ENCODE measurements at regions not wholly inside any gene's neighbourhood (a gene's known extent, or its start where the extent isn't known, plus 50 kb on each side); places are given as distances from the start of the nearest gene placed in this dataset.

DNA sequence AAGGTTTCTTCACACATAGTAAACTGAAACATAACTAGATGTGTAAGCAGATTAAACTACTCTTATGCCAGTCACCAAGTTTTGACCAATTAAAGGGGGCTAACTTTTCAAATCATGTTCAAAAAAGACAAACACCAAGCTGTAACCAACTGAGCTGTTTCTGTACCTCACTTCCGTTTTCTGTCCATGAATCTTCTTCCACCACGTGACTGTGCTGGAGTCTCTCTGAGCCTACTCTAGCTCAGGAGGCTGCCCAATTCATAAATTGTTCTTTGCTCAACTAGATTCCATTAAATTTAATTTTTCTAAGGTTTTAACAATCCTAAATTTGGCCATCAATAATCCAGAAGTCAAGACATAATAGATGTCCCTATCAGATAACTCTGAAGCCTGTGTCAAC lies 229.4 kb downstream of the FNDC1 start:
- TF ChIP-seq, protein P1, sequence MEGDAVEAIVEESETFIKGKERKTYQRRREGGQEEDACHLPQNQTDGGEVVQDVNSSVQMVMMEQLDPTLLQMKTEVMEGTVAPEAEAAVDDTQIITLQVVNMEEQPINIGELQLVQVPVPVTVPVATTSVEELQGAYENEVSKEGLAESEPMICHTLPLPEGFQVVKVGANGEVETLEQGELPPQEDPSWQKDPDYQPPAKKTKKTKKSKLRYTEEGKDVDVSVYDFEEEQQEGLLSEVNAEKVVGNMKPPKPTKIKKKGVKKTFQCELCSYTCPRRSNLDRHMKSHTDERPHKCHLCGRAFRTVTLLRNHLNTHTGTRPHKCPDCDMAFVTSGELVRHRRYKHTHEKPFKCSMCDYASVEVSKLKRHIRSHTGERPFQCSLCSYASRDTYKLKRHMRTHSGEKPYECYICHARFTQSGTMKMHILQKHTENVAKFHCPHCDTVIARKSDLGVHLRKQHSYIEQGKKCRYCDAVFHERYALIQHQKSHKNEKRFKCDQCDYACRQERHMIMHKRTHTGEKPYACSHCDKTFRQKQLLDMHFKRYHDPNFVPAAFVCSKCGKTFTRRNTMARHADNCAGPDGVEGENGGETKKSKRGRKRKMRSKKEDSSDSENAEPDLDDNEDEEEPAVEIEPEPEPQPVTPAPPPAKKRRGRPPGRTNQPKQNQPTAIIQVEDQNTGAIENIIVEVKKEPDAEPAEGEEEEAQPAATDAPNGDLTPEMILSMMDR (IDR thresholded peaks at IDR 0.05), result no peak

DNA sequence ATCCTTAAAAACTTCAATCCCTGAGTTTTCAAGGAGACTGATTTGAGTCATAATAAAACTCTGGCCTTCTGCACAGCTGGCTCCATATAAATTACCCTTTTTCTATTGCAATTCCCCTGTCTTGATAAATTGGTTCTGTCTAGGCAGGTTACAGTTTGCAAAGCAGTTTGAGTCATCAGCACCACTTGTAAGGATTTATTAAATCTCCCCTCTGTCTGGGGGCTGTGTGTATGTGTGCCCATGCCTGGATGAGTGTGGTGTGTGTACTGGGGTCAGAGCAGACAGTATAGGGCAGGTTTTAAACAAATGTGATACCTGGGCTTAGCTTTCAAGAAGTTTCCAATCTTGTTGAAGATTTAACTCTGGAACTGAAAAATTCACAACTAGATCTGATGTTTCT lies 228.6 kb downstream of the FNDC1 start:
- TF ChIP-seq, protein P1 (IDR thresholded peaks at IDR 0.05), result no peak

DNA sequence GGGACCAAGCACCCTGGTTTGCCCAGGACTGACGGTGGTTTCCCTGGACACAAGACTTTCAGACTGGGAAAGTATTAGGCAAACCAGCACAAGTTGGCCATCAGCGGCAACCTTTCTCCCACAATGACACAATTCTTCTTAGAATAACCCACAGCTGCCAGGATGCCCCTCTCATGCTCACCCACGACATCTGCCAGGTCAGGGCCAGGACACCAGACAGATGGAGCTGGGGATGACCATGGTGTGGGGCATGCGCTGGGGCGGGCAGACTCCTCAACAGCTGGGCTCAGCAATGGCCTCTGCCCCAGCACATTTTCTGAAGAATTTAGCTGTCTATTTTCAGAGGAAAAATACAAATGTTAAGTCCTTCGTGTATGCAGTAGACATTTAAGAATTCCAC lies 226.4 kb downstream of the FNDC1 start:
- TF ChIP-seq, protein P1 (IDR thresholded peaks at IDR 0.05), result no peak

DNA sequence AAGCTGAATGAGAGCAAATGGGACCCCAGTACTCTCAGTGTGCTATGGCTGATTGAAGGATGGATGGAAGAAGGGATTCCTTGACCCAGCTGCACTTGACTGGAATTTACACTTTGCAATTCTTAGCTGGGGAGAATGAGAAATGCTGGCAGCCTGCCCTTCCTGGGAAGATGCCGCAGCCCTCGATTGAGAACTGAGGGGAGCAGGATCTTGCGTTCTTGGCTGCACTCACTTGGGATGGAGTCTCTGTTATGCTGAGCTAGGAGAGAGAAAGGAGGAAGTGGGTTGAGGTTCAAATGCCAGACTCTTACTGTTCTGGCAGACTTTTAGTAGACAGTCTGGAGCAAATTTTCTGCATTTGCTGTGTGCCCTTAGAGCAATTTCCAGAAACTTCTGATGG lies 221.2 kb downstream of the FNDC1 start:
- TF ChIP-seq, protein P1 (IDR thresholded peaks at IDR 0.05), result no peak

DNA sequence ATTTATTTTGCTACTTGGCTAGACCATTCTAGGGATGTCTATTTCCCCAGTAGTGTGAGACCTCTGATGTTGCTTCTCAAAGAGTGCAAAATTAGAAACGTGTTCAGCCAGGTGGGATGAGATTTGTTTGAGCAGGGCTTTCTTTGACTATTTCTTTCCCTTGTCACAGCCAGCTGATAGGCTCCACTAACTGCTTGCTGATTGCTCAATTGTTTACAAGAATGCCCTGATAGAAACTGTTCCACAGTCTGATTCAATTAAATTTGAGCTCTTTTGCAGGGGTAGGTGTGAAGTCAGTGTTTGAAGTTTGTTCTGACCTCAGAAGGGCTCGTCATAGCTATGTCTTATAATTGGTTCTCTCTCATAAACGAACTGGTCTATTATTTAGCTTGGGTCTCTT lies 220.5 kb downstream of the FNDC1 start:
- TF ChIP-seq, protein P1 (IDR thresholded peaks at IDR 0.05), result no peak

DNA sequence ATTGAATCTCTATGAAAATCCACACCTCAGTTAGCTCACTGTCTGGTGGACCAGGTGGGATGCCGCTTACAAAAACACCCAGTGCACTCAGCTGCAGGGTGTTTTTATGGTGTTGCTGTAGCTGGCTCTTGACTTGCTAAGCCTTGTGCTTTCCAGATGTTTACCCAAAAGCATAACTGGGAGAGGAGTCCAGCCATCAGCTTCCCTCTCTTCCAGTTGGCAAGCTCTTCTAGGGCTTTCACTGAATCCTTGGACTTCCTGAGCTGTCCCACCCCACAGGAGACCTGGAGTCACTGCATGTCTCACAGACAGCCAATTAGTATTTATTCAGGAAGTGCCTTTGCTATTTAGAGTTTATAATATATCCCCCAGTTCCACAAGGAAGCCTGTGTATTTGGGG lies 210.9 kb downstream of the FNDC1 start:
- TF ChIP-seq, protein P1 (IDR thresholded peaks at IDR 0.05), result no peak

DNA sequence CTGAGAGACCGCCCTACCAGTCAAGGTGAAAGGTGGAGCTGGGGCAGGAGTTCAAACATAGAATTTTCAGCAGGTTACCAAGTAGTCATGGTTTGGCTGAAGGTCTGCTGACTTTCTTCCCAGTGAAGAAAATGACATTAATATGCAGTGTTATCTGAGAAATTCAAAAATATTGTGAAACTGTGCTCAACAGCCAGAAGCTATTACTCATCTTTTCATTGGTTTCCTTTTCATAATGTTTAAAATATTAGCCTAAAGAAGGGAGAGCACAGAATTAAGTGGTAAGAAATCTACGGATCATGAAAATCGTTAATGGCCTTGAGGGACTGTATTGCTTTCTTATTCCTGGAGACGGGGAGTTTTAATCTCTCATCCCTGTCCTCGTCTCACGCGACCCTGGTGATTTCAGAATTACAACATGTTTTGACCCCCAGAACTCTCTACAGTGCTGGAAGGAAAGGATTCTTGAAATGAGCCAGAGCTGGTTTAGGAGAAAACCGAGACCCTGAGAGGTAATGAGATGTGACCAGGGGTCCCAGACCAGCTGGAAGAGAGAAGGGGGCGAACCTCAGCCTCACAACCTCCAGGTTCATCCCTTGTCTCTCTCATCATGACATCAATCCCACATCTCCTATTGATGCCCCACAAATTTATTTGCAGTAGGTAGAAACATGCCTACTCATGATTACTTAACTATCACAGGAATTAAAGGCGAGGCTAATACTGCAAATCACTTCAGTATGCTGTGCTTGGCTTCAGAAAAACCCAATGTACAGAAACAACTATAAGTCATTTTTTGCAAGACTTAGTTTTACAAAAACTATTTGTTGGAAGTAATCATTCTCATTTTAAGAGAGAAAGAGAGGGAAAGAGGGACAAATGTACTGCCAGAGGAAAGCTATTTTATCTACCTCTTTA lies 209.5 kb downstream of the FNDC1 start:
- TF ChIP-seq, protein P1 (IDR thresholded peaks at IDR 0.05), result no peak
